Peyer's patch (tissue), 4 donors: ENCODE measurements at regions not wholly inside any gene's neighbourhood (a gene's known extent, or its start where the extent isn't known, plus 50 kb on each side); places are given as distances from the start of the nearest gene placed in this dataset.

Experiments
- DNase-seq, 3 donors: peaks; one replicate each; pipeline ENCODE4 v3.0.0-alpha.2; 2017 to 2019
- H3K27ac ChIP-seq, 4 donors: fragments of 200-600 bp; sonication (generic); one replicate each; pipeline ENCODE4 v1.5.1; 2016 to 2019
- H3K27me3 ChIP-seq, 2 donors: fragments of 200-600 bp; sonication (generic); one replicate each; pipeline ENCODE4 v1.5.1; 2019
- H3K36me3 ChIP-seq, 3 donors: fragments of 200-600 bp; sonication (generic); one replicate each; pipeline ENCODE4 v1.5.1; 2016 to 2019
- H3K4me1 ChIP-seq, 4 donors: fragments of 200-600 bp; sonication (generic); one replicate each; pipeline ENCODE4 v1.5.1; 2016 to 2019
- H3K4me3 ChIP-seq, 4 donors: fragments of 200-600 bp; sonication (generic); 1 replicate in 3 of 4; 2 replicates in 1 of 4; pipeline ENCODE4 v1.5.1; 2016 to 2019; ENCODE audit warnings: mild to moderate bottlenecking in 1 of 4
- H3K9me3 ChIP-seq, 4 donors: fragments of 200-600 bp; sonication (generic); one replicate each; pipeline ENCODE4 v1.5.1; 2016 to 2019; ENCODE audit warnings: mild to moderate bottlenecking in 1 of 4
- CTCF ChIP-seq, 6 experiments: fragments of 450-650 bp in 4 of 6; fragments of 200-600 bp in 2 of 6; sonication (generic) in 1 of 6; IDR thresholded peaks; one replicate each; pipeline ENCODE4 v1.5.1; 2017 to 2019; ENCODE audit warnings: antibody characterized with exemption in 6 of 6, mild to moderate bottlenecking in 3 of 6, moderate library complexity in 1 of 6
- POLR2A ChIP-seq, 2 donors: fragments of 450-650 bp; IDR thresholded peaks; one replicate each; pipeline ENCODE4 v1.5.1; 2017; ENCODE audit warnings: antibody characterized with exemption in 2 of 2, mild to moderate bottlenecking in 2 of 2, moderate library complexity in 2 of 2

GRCh38 chr4:52235552-52236201, 184.6 kb downstream of the SPATA18 start:
- H3K9me3 ChIP-seq = no peaks in the 10 kb centered on the region
- TF ChIP-seq CTCF (IDR thresholded peaks at IDR 0.05) (no peak), POLR2A (IDR thresholded peaks at IDR 0.05) (no peak)

GRCh38 chr4:52241916-52242315, 190.8 kb downstream of the SPATA18 start:
- Histone ChIP-seq H3K4me3 (no peak overlapping the region), H3K27ac (no peak overlapping the region), H3K36me3 (no peaks in the 10 kb centered on the region), H3K27me3 (no peaks in the 10 kb centered on the region), H3K4me1 (no peaks in the 10 kb centered on the region), H3K9me3 (no peaks in the 10 kb centered on the region)
- no peak for TF ChIP-seq CTCF (IDR thresholded peaks at IDR 0.05)
- no peak for TF ChIP-seq POLR2A (IDR thresholded peaks at IDR 0.05)
- no peak for DNase-seq

More at GRCh38 chr4:52235552-52236201, 184.6 kb downstream of the SPATA18 start:
- no peaks in the 10 kb centered on the region for H3K27me3 ChIP-seq
- H3K36me3 ChIP-seq = no peaks in the 10 kb centered on the region
- no peaks in the 10 kb centered on the region for H3K4me1 ChIP-seq
- no peak overlapping the region for H3K27ac ChIP-seq
- DNase-seq = no peak
- no peak overlapping the region for H3K4me3 ChIP-seq

GRCh38 chr4:52243367-52243766, 192.3 kb downstream of the SPATA18 start:
- Histone ChIP-seq H3K4me1 (no peaks in the 10 kb centered on the region), H3K36me3 (no peaks in the 10 kb centered on the region), H3K4me3 (no peak overlapping the region), H3K27ac (no peak overlapping the region), H3K27me3 (no peaks in the 10 kb centered on the region), H3K9me3 (no peaks in the 10 kb centered on the region)
- no peak for TF ChIP-seq CTCF (IDR thresholded peaks at IDR 0.05)
- TF ChIP-seq POLR2A (IDR thresholded peaks at IDR 0.05) = no peak
- DNase-seq = no peak

GRCh38 chr4:52244103-52244775, 193.1 kb downstream of the SPATA18 start:
- no peak for DNase-seq
- no peak for TF ChIP-seq CTCF (IDR thresholded peaks at IDR 0.05)
- TF ChIP-seq POLR2A (IDR thresholded peaks at IDR 0.05) = no peak
- H3K4me1 ChIP-seq = no peaks in the 10 kb centered on the region
- H3K9me3 ChIP-seq = no peaks in the 10 kb centered on the region
- H3K4me3 ChIP-seq = no peak overlapping the region
- no peaks in the 10 kb centered on the region for H3K27me3 ChIP-seq
- H3K27ac ChIP-seq = no peak overlapping the region
- H3K36me3 ChIP-seq = no peaks in the 10 kb centered on the region

- no peak overlapping the region for H3K27ac ChIP-seq
- no peaks in the 10 kb centered on the region for H3K9me3 ChIP-seq
- no peaks in the 10 kb centered on the region for H3K27me3 ChIP-seq
- H3K4me3 ChIP-seq = no peak overlapping the region
- no peaks in the 10 kb centered on the region for H3K36me3 ChIP-seq
- TF ChIP-seq POLR2A (IDR thresholded peaks at IDR 0.05) (no peak), CTCF (IDR thresholded peaks at IDR 0.05) (no peak)
- no peaks in the 10 kb centered on the region for H3K4me1 ChIP-seq
- DNase-seq = no peak
Measured at GRCh38 chr4:52244848-52245247, 193.7 kb downstream of the SPATA18 start.
